HPDE6-E6E7 (cell line): ENCODE measurements at regions not wholly inside any gene's neighbourhood (a gene's known extent, or its start where the extent isn't known, plus 50 kb on each side); places are given as distances from the start of the nearest gene placed in this dataset.

Experiments
- DNase-seq: peaks from one replicate; pipeline ENCODE4 v3.0.0; 2011; ENCODE audit warnings: missing footprints; ENCODE audit errors: extremely low spot score

GRCh38 chr11:80086496-80087055 lies 645.7 kb upstream of the TENM4 start:
- DNase-seq = no peak

GRCh38 chr11:80085563-80085962 lies 644.7 kb upstream of the TENM4 start:
- DNase-seq = no peak

- DNase-seq = no peak
These were observed 643.8 kb upstream of the TENM4 start for GRCh38 chr11:80084608-80085007.

- peak; percentile 53 for DNase-seq
These were observed 642.7 kb upstream of the TENM4 start for GRCh38 chr11:80083531-80083951.

- no peak for DNase-seq
These were observed 641.6 kb upstream of the TENM4 start for GRCh38 chr11:80082406-80082805.

- no peak for DNase-seq
These were observed 636.3 kb upstream of the TENM4 start for GRCh38 chr11:80077113-80077512.

GRCh38 chr11:80074837-80075236 lies 634.0 kb upstream of the TENM4 start:
- DNase-seq = no peak

- DNase-seq = no peak
These were observed 625.5 kb upstream of the TENM4 start for GRCh38 chr11:80066291-80066690.

GRCh38 chr11:80065086-80065485 lies 624.3 kb upstream of the TENM4 start:
- DNase-seq = no peak

- DNase-seq = no peak
These were observed 620.2 kb upstream of the TENM4 start for GRCh38 chr11:80061056-80061455.

- no peak for DNase-seq
These were observed 613.8 kb upstream of the TENM4 start for GRCh38 chr11:80054582-80055165.

- DNase-seq = no peak
These were observed 607.7 kb upstream of the TENM4 start for GRCh38 chr11:80048513-80048912.

GRCh38 chr11:80041136-80042000 lies 600.5 kb upstream of the TENM4 start:
- DNase-seq = no peak

GRCh38 chr11:80034801-80035200 lies 594.0 kb upstream of the TENM4 start:
- DNase-seq = peak; percentile 4

- no peak for DNase-seq
These were observed 590.3 kb upstream of the TENM4 start for GRCh38 chr11:80031014-80031600.

GRCh38 chr11:80028998-80029397 lies 588.2 kb upstream of the TENM4 start:
- no peak for DNase-seq

GRCh38 chr11:80024119-80024518 lies 583.3 kb upstream of the TENM4 start:
- no peak for DNase-seq

GRCh38 chr11:80023386-80023785 lies 582.6 kb upstream of the TENM4 start:
- no peak for DNase-seq

- no peak for DNase-seq
These were observed 569.7 kb upstream of the TENM4 start for GRCh38 chr11:80010536-80010935.

GRCh38 chr11:80009081-80009480 lies 568.3 kb upstream of the TENM4 start:
- no peak for DNase-seq

GRCh38 chr11:80007616-80008015 lies 566.8 kb upstream of the TENM4 start:
- no peak for DNase-seq

- DNase-seq = no peak
These were observed 549.3 kb upstream of the TENM4 start for GRCh38 chr11:79990141-79990540.

GRCh38 chr11:79982185-79982584 lies 541.4 kb upstream of the TENM4 start:
- DNase-seq = no peak
